GM23248 (cell line): ENCODE measurements at regions not wholly inside any gene's neighbourhood (a gene's known extent, or its start where the extent isn't known, plus 50 kb on each side); places are given as distances from the start of the nearest gene placed in this dataset.

ENCODE experiments used
- EZH2 ChIP-seq: fragments of 200-600 bp; sonication (generic); IDR thresholded peaks from 2 replicates; pipeline ENCODE4 v1.6.1; 2018; ENCODE audit warnings: antibody characterized with exemption, mild to moderate bottlenecking; ENCODE audit not compliant: insufficient read depth, poor library complexity, severe bottlenecking
- EZH2phosphoT487 ChIP-seq: fragments of 200-600 bp; sonication (generic); IDR thresholded peaks from 2 replicates; pipeline ENCODE4 v1.6.1; 2018; ENCODE audit warnings: antibody characterized with exemption, moderate library complexity, mild to moderate bottlenecking, low read depth; ENCODE audit not compliant: insufficient read depth

- TF ChIP-seq EZH2phosphoT487, result no peak
- no peak for TF ChIP-seq EZH2
Measured at GRCh38 chr16:63323722-63324705, 1287.8 kb upstream of the CDH8 start.
